ENCODE measurements at regions not wholly inside any gene's neighbourhood (a gene's known extent, or its start where the extent isn't known, plus 50 kb on each side); places are given as distances from the start of the nearest gene placed in this dataset.

DNA sequence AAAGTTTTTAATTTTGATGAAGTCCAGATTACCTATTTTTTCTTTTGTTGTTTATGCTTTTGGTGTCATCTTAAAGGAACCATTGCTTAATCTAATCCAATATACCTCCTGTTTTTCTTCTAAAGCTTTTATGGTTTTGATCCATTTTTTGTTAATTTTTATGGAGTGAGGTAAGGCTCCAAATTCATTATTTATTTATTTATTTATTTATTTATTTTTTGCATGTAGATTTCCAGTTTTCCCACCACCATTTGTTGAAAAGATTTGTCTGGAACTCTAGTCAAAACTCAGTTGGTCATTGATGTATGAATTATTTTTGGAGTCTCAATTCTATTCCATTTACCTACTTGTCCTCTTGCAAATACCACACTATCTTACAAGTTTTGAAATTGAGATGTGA, 99.4 kb upstream of the RBMS1 start:
- TF ChIP-seq POLR2A (IDR thresholded peaks at IDR 0.05) = no peak
- no peak for TF ChIP-seq CTCF (IDR thresholded peaks at IDR 0.05)
